OCI-M1 (cell line): ENCODE measurements at regions not wholly inside any gene's neighbourhood (a gene's known extent, or its start where the extent isn't known, plus 50 kb on each side); places are given as distances from the start of the nearest gene placed in this dataset.
A peak's percentile ranks its signal among the peaks of the same experiment; 100 is the strongest.
"Not testable (repeated sequence)": the region's sequence is repeated elsewhere in the genome, so short reads cannot be mapped to it uniquely, and the experiment has no call there.

Experiments
- DNase-seq: peaks from one replicate; lab custom pipeline; 2025; lab: John Stamatoyannopoulos, UW

- DNase-seq: no peak
Measured at GRCh38 chr2:129820908-129821307, 158.6 kb upstream of the RAB6C start.

GRCh38 chr2:129821445-129821844 is 158.0 kb upstream of the RAB6C start:
- no peak for DNase-seq

- DNase-seq: no peak
Measured at GRCh38 chr2:129823044-129823443, 156.4 kb upstream of the RAB6C start.

- no peak for DNase-seq
Measured at GRCh38 chr2:129827311-129828090, 152.0 kb upstream of the RAB6C start.

- DNase-seq: no peak
Measured at GRCh38 chr2:129828792-129829191, 150.7 kb upstream of the RAB6C start.

GRCh38 chr2:129829588-129829987 is 149.9 kb upstream of the RAB6C start:
- DNase-seq: no peak

GRCh38 chr2:129831018-129831417 is 148.4 kb upstream of the RAB6C start:
- no peak for DNase-seq

- not testable (repeated sequence) for DNase-seq
Measured at GRCh38 chr2:129833465-129833864, 146.0 kb upstream of the RAB6C start.

- no peak for DNase-seq
Measured at GRCh38 chr2:129847043-129847442, 132.4 kb upstream of the RAB6C start.

GRCh38 chr2:129849559-129850160 is 129.8 kb upstream of the RAB6C start:
- DNase-seq: peak; percentile 85

GRCh38 chr2:129857200-129857599 is 122.3 kb upstream of the RAB6C start:
- no peak for DNase-seq

GRCh38 chr2:129859175-129859574 is 120.3 kb upstream of the RAB6C start:
- peak; percentile 5 for DNase-seq

GRCh38 chr2:129860088-129860487 is 119.4 kb upstream of the RAB6C start:
- no peak for DNase-seq

- no peak for DNase-seq
Measured at GRCh38 chr2:129861666-129862288, 117.7 kb upstream of the RAB6C start.

- DNase-seq: no peak
Measured at GRCh38 chr2:129862668-129863067, 116.8 kb upstream of the RAB6C start.

- DNase-seq: no peak
Measured at GRCh38 chr2:129863350-129863749, 116.1 kb upstream of the RAB6C start.

GRCh38 chr2:129864719-129865118 is 114.7 kb upstream of the RAB6C start:
- DNase-seq: no peak

GRCh38 chr2:129865976-129866375 is 113.5 kb upstream of the RAB6C start:
- no peak for DNase-seq

GRCh38 chr2:129866391-129866790 is 113.1 kb upstream of the RAB6C start:
- DNase-seq: no peak

GRCh38 chr2:129868151-129868550 is 111.3 kb upstream of the RAB6C start:
- DNase-seq: no peak

GRCh38 chr2:129870685-129871241 is 108.7 kb upstream of the RAB6C start:
- DNase-seq: peak; percentile 43

- no peak for DNase-seq
Measured at GRCh38 chr2:129872446-129872845, 107.0 kb upstream of the RAB6C start.

- no peak for DNase-seq
Measured at GRCh38 chr2:129876541-129876940, 102.9 kb upstream of the RAB6C start.
